Muscle of arm (tissue), 1 donor: ENCODE measurements at regions not wholly inside any gene's neighbourhood (a gene's known extent, or its start where the extent isn't known, plus 50 kb on each side); places are given as distances from the start of the nearest gene placed in this dataset.

Source experiments
- DNase-seq: peaks from one replicate; pipeline ENCODE4 v3.0.0-alpha.2; 2013

DNA sequence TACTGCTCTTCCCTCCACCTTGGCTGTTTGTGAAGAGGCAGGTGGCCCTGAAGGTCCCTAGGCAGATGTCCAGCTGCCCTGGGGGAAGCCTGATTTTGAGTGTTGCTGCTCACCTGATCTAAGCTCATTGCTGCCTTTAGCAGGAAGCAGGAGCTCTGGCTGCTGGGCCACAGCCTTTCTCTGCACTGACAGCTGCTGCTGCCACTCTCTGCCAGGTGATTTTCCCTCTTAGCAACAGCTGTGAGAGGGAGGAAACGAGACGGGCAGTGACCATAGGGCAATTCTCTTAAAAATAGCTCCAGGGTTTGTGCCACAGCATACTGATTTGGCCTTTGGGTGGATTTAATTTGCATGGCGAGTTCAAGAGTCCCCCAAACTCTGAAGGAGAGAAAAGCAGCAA, 415.8 kb upstream of the SEMA6D start:
- peak; percentile 19 for DNase-seq

DNA sequence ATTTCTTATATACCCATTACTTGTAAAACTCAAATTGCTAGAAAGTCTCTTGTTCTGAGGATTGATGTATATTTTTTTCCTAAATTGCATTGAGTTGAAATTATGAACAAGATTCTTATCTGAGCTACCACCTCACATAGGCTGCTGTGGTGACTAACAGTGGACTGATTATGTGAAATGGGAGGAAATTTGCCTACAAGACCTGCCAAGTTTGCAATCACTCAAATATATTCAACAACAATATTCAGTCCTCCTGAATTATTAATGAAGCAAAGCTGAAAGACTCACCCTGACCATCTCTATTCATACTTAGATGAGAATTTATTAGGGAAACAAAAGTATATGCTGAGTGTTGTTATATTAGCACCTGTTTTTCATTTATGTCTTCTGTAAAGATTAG, 412.6 kb upstream of the SEMA6D start:
- DNase-seq = no peak

DNA sequence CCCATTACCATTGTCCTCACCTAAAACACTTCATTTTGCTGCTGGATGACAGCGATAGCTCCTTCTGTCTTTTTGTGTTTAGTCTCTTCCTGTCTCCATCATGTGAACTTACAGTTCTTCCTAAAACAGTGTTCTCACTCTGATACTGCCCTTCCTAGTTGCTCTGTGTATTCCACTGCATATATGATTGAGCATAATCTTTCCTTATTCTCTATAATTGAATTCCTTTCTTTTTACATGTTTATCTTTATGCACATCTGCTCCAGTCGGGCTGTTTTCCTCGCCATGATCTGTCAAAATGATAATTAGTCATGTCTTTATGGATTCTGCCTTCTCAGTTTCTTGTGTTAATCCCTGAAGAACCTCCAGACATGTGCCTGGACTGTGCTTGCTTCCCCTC, 405.1 kb upstream of the SEMA6D start:
- no peak for DNase-seq

DNA sequence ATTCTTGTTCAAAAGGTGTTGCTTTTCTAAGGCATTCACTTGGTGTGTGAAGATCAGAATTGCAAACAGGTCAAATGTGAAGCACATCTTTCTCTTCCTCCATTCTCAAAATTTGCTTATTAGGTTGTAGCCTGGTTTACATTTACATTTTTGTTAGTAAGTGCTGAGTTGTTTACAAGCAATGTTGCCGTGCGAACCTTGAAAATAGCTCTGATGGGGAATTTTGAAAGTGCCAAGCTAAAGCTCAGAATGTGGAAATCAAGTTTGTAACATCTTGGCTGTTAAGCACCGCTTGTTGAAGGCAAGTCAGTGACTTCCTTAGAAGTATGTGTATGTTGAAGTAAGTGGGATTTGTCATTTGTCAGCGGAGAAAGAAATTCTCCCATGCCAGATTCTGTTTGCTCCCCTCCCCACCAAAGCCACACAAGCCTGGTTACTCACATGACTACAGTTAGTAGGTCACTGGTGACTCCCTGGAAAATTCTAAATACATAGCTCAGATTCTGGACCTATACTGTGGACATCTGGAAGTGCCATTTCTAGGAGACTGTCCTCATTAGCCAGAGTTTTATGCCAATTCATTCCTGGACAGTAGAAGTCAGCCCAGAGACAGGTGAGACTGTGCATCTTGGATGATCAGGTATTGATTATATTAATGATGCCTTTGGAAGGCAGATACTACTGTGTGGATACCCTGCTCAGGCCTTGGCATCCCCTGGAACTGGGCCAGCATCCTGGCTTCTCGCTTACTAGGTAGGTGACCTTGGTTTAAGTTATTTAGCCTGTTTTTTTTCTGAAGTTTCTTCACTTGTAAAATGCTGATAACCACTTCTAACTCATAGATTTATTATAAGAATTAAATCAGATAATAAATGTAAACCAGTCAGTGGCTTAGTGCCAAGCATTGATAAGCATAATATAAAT, 390.6 kb upstream of the SEMA6D start:
- no peak for DNase-seq

DNA sequence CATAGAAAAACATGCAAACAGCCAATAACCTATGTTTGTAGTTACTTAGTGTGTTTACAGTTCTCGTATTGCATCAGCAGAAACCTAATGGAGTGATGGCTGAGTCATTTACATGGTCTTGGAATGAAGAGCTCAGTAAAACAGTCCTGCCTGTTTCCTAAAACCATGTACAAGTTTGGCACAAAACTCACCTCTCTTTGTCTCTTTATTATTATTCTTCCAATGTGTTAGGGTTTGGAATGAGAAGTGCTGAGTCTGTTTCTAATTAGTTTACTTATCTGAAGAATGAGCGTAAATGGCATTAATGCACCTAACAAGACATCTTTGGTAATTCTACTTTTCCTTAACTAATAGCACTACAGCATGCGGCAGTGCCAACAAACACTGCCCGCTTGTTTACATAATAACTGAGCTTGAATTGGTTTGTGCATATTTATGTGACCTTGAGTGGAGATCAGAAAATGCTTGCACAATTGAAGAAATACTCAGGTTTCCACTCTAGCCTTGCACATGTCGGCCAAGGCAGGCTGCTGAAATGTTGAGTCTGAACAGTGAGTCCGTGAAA, 385.4 kb upstream of the SEMA6D start:
- no peak for DNase-seq

DNA sequence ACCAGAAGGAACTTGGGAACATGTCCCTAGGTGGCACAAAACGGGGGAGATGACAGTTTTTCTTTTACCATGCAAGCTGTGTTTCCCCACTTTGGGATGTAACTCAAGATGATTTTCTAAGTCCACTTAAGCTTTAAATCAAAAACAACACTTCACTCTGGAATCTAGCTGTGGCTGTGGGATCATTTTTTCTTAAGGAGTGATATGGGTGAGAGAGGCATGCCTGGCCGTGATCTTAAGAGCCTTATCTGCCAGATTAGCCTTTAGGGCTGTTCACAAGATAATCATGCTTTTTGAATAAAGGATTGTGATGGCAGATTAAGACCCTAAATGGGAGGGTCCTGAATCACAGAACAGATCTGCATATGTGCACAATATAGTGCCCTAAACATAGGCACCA, 384.8 kb upstream of the SEMA6D start:
- DNase-seq = no peak

DNA sequence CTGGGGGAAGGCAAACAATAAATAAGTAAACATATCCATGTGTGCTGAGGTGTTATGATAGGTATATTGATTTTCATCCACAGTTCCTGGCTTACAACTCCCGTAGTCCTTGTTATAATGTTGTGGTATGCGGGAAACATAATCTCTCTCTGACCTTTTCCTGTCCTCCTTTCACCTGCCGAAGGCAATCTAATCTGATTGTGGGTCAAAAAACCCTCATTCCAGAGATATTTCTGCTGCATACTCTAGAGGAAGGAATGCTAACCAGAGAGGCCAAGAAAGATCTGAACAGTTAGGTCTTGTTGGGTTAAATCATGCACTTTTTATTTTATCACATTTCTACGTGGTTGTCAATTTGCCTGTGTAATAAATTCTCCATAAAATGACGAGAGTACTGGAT, 383.6 kb upstream of the SEMA6D start:
- DNase-seq = no peak

DNA sequence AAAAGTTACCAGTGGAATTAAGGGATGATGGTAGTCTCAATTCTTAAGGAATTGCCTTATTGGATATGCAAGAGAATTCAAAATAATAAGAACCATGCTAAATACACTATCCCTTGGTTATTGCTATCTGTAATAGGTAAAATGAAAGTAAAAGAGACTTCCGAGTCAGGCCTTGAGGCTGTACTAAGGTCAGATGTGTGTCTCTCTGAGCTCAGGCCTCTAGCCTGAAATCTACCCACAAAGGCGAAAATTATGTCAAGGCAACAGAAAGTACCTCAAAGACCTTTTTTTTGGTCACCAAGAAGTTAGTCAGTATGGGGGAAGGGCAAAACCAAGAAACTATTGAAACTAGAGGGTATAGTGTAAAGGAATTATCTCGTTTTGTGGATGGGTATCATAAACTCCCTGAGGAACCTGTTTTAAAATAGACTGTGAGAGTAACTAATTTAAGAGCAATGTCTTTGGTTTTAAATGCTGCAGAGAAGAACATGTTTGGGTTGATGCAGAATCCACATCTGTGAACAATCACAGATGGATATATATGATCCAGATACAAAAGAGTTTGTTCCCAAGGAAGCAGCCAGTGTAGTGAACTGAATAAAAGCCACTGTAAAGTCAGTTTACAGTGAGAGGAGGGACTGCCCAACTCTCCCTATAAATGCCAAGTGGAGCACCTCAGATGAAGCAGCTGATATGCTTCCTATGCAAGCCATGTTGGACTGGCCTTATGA, 382.3 kb upstream of the SEMA6D start:
- DNase-seq = no peak

DNA sequence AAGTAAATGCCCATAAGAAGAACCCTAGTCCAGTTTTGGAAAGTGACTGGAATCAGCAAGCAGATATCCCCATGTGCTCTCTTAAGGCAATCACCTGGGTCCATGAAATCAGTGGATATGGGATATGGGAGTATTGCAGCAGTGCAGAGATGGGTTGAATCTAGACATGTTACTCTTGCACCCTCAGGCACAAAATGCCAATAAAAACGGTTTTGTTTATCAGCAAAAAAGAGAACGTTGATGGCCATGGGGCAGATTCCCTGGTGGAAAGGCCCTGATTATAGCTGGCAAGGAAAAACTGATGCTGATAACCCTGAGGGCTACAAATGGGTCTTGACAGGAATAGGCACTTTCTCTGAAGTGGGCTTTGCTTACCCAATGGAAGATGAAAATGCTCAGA, 380.2 kb upstream of the SEMA6D start:
- DNase-seq = no peak

DNA sequence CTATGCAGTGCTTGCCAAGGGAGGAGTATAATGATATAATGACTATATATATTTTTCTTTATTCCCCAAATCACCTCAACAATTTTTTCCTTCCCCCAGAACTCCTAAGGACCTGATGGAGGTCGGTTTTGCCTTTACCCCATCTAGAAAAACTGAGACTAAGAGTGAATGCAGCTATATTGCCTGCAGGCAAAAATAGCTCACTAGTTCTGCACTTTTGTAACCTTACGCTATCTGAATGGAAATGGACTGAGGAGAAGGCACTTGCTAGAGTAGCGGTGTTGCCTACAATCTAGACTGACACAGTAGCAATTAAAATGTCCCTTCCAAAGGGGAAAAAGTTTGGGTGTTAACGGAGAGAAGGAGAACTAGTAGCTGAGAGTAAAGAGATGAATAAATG, 379.5 kb upstream of the SEMA6D start:
- DNase-seq = no peak

DNA sequence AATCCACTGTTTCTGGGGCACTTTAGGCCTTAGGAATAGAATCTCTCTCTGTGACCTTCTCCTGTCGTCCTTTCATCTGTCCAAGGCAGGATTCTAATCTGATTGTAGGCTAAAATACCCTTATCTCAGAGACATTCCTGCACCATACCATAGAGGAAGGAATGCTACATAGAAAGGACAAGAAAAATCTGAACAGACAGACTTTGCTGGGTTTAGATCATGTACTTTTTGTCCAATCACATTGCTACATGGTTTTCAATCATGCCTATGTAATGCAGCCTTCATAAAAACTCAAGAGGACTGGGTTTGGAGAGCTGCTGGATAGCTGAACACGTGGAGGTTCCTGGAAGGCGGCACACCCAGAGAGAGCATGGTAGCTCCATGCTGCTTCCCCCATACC, 378.5 kb upstream of the SEMA6D start:
- DNase-seq = no peak

DNA sequence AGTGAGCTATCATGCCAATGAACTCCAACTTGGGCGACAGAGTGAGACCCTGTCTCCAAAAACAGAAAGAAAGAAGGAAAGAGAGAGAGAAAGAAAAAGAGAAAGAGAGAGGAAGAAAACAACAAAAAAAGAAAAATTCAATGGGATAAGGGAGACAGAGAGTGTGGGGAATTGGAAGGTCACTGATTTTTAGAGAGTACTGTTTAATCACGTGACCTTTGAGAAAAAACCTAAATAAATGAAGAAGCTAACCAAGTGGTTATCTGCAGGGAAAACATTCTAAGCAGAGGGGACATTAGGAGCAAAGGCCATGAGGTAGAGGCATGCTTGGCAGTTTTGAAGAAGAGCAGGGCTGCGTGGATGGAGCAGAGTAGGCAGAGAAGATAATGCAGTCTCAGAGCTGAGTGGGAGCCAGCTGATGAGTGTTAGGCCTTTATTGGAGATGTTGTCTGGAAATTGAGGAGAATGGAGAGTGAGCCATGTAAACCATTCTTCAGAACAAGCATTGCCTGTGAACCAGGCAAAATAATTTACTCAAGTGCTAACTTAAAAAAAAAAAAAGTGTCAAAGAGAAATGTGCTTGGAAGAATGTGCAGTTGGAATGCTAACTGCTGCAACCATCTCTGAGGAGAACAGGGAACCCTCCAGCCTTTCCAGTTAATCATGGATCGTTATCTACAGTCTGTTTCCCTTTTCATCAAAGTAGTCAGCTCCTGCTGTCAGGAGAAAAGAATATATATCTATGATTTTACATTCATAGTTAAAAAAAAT, 377.3 kb upstream of the SEMA6D start:
- DNase-seq = no peak

DNA sequence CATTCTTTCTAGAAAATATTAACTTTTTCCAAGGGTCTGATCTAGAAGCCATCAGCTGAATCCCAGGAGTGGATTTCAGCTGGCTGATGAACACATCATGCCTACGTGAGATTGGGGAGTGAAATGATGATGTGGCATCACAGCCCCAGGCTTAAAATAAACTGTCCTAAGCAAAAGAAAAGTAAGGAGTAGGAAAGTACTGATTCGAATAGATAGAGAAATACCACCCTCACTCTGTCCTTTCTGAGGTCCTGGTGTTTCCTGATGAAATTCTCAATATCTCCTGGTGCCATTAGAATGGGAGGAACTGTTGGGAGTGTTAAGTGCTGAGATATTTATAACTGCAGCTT, 376.8 kb upstream of the SEMA6D start:
- DNase-seq = no peak

DNA sequence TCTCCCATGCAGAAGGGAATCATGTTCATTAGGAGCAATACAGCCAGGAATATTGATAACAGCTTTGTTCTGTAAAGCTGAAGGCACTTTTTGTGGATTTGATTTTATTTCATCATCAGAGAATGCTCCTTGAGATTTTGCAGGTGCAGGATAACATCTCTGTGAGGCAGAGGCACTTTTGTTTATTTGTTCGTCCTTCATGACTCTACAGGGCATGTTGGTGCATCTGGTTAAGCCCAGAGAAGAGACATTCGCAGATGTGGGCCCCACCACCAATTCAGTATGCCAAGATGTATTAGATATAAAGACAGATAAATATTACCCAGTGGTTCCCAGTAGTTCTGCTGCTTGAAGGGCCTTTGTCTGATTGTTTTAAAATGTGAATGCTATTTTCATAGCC, 368.1 kb upstream of the SEMA6D start:
- no peak for DNase-seq

DNA sequence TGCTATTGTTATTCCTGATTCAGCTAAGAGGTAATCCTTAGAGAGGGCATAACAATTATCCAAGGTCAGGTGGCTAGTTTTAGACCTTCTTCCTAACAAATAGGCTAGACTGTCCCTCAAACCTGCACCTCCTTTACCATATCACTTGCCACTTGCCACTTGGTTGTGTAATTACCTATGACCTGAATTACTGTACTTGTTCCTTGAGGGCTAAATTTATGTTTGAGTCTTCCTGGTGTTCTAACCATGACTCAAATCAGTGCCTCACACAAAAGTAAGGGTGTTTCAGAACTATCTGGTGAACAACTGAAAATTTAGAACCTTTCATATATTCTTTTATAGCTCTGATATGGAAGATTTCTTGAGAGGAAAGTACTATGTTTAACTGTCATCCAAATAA, 365.8 kb upstream of the SEMA6D start:
- DNase-seq = no peak

DNA sequence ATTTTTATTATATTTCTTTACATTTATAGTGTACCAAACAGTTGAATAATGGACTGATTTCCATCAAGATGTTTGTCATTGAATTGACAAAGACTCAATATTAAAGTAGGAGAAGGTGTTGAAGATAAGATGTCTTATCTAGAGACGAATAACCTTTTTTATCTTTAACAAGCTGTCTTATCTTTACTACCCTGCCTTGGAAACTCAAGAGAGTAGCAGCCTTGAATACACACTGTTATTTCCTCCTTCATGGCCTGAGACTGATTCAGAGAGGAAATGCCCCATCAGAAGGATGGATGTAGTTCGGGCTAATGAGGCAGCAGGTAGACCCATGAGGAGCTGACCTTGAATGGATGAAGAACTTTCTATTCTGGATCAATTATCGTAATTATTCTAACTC, 365.1 kb upstream of the SEMA6D start:
- no peak for DNase-seq

DNA sequence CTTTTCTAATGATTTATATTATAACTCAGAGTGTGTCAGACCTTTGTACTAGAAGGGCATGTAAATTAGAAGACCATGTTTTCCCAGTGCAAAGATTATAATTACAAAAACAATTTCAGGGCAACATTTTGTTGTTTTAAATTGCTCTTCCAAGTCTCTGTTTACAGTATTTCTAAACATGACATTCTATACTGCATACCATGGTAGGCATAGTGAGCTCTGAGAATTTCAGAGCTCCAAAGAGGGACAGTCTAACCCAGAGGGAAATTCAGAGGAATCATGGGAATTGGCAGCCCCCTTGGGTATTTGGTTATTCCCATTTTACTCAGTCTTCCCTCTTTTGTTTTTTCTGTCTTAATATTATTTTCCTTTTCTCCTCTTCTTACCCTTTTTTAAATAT, 361.5 kb upstream of the SEMA6D start:
- DNase-seq = no peak

DNA sequence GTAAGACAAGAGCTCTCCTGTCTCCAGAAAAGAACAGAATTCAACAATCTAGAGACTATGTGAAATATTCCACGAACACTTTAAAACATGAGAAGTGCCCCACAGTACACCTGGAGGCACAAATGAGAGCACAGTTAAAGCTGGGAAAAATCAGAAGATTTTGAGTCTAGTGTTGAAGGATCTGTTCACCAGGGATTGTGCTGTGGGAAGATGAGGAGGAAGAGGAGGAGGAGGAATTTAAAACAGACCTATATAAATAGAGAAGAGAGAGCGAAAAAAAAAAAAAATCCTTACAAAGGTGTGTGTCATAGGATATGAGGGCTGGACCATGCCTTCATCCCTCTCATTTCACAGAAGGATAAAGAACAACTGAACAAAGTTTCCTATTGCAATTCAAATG, 361.0 kb upstream of the SEMA6D start:
- DNase-seq = no peak

DNA sequence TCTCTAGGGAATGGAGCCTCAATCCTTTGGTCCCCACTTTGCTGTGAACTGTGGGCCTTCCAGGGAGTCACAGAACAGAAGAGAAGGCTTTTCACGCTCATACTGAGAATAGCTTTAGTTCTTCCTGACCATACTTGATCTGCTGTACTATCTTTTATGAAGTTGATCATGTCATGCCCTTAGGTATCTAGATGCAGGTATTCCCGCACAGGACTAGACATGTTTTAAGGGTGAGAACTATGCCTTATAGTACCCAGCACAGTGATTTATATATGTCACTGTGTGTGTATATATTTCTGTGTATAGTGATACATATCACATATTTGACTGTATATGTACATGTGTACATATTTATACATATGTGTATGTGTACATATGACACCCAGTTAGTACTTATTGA, 358.4 kb upstream of the SEMA6D start:
- no peak for DNase-seq

DNA sequence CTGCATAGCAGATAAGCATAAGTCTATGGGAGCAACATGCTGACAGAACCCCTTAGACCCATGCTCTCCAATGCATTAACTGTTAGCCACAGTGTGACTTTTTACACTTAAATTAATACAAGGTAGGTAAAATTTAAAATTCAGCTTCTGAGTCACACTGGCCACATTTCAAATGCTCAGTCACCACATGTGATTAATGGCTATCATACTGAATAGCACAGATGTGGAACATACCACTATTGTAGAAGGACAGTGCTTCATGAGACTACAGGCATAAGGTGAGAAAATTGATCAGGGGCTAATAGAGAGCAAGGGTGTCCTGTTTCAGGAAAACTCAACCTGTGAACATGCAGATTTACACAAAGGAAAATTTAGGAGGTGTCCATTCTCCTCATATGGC, 357.0 kb upstream of the SEMA6D start:
- no peak for DNase-seq

DNA sequence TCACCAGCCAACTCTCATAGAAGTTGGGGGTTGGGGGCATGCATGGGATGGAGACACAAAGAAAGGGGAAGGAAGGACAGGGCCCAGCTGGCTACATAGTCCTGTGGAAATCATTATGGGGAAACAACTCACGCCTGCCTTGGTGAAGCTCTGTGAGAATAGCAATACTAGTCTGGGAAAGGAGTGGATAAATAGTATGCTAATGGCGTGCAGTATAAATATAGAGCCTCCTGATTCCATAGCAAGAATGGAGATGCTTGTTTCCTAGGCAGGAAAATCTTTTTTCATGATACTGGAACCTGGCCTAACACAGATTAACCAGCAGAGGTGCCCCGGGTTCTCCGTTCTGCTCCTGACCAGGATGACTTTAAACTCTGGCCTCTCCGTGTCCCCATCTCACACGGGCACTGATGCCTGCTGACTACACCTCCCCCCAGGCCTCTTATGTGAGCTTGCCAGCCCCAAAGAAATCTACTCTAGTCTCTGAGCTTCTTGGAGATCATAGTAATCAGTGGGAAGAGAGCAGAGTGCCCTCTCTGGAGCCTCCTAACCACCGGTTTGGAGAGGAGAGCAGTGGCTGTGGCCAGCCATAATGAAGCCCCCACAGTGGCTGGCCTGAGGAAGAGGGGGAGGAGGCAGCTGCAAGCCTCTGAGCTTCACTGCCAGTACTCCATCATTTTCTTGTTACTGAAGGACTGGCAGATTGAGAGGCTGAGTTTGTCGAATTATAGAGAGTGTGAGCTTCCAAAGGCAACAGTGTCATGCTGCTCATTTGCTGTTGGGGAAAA, 355.0 kb upstream of the SEMA6D start:
- DNase-seq = no peak

DNA sequence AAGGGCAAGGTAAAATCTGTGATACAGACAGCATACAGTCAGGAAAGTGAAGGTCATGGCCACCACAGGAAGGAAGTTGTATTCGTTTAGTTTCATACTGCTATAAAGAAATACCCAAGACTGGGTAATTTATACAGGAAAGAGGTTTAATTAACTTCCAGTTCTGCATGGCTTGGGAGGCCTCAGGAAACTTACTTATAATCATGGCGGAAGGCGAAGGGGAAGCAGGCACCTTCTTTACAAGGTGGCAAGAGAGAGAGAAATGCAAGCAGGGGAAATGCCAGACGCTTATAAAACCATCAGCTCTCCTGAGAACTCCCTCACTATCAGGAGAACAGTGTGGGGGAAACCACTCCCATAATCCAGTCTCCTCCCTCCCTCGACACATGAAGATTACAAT, 353.7 kb upstream of the SEMA6D start:
- DNase-seq = no peak
